Left lung (tissue), 4 donors: ENCODE measurements at regions not wholly inside any gene's neighbourhood (a gene's known extent, or its start where the extent isn't known, plus 50 kb on each side); places are given as distances from the start of the nearest gene placed in this dataset.

Source experiments
- ATAC-seq: fragments of 200-7000 bp; cut with Tn5 transposase; one replicate; pipeline ENCODE4 v1.9.1; 2020; ENCODE audit warnings: moderate library complexity
- DNase-seq, 4 donors: peaks; one replicate each; pipeline ENCODE4 v3.0.0-alpha.2; 2013 to 2020
- H3K27ac ChIP-seq, 2 donors: fragments of 200-600 bp; sonication (generic) in 1 of 2; one replicate each; pipeline versions ENCODE4 v1.5.0 to v1.8.0; 2020 to 2021
- H3K27me3 ChIP-seq, 2 donors: fragments of 200-600 bp; sonication (generic) in 1 of 2; one replicate each; pipeline versions ENCODE4 v1.5.0 to v1.8.0; 2020 to 2021
- H3K36me3 ChIP-seq, 2 donors: fragments of 200-600 bp; sonication (generic) in 1 of 2; one replicate each; pipeline versions ENCODE4 v1.5.0 to v1.8.0; 2020 to 2021
- H3K4me1 ChIP-seq, 2 donors: fragments of 200-600 bp; one replicate each; pipeline ENCODE4 v1.8.0; 2021
- H3K4me3 ChIP-seq, 2 donors: fragments of 200-600 bp; sonication (generic) in 1 of 2; one replicate each; pipeline versions ENCODE4 v1.5.0 to v1.8.0; 2020 to 2021; ENCODE audit warnings: mild to moderate bottlenecking in 1 of 2
- H3K9me3 ChIP-seq, 2 donors: fragments of 200-600 bp; sonication (generic) in 1 of 2; one replicate each; pipeline versions ENCODE4 v1.5.0 to v1.8.0; 2020 to 2021
- CTCF ChIP-seq, 2 donors: fragments of 200-600 bp; sonication (generic) in 1 of 2; IDR thresholded peaks; one replicate each; pipeline versions ENCODE4 v1.5.0 to v1.8.0; 2021; ENCODE audit warnings: antibody characterized with exemption in 2 of 2
- intact Hi-C, 2 donors: fragments of 100-400 bp; cut with DNase I; formaldehyde crosslinking; loops; one replicate each; pipeline versions ENCODE4 v1.11.2 to v1.14.2; 2022
- donor health status: DM: no; HTN: yes; CAD: no.
- donor health status: DM: no; HTN: no; CAD: no.

- DNase-seq (no peak), ATAC-seq (no peak)
- Histone ChIP-seq H3K9me3 (no peaks in the 10 kb centered on the region), H3K36me3 (no peaks in the 10 kb centered on the region), H3K4me3 (no peak overlapping the region), H3K4me1 (no peaks in the 10 kb centered on the region), H3K27me3 (no peaks in the 10 kb centered on the region), H3K27ac (no peak overlapping the region)
- no peak for TF ChIP-seq CTCF (IDR thresholded peaks at IDR 0.05)
- intact Hi-C loops, result no loop called here
Measured at GRCh38 chr5:167020418-167020817, 1271.0 kb upstream of the WWC1 start.

DNA sequence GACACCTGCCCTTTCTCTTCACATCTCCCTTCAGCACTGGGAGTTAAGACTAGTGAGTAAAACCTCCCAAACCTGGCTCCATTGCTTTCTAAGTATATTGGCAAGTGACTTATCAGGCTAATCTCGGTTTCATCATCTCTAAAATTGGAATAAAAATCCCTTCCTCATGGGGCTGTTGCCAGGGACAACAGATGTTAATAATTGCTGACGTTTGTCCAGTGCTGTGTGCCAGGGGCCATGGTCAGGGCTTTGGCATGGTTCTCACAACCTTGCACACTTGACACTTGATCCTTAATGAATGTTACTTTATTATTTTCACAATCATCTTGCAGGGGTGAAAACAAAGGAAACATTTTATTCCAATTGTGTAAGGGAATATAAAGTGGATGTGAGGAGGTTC, 1262.0 kb upstream of the WWC1 start:
- Histone ChIP-seq H3K27ac (no peak overlapping the region), H3K36me3 (no peaks in the 10 kb centered on the region), H3K27me3 (no peaks in the 10 kb centered on the region), H3K4me3 (no peak overlapping the region), H3K4me1 (no peaks in the 10 kb centered on the region), H3K9me3 (no peaks in the 10 kb centered on the region)
- DNase-seq (no peak), ATAC-seq (no peak)
- intact Hi-C loops, result no loop called here
- TF ChIP-seq CTCF (IDR thresholded peaks at IDR 0.05), result no peak

DNA sequence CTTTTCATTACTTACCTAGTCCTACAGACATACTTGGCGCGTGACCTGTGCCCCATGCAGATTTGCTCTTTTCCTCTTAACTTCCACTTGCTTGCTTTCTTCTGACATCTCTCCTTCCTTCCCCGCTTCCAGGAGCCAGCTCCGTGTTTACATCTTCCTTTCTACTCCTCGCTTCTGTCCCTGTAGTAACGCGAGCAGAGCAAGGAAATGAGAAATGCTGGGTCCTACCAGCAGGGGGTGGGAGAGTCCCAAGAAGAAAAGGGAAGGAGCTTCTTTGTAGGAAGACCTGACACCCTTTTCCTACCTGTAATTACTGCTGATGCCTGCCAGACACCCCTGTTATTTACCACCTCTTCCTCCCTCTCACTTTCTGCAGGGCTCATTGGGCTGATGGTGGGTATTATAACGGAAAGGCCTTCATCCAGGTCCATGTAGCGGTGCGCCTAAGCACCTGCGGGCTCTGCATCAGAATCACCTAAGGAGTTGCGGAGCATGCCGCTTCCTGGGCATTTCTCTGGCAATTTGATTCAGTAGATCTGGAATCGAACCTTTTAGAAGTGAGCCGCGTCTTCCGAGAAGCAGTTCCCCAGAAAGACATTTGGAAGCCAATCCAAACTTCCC, 1260.8 kb upstream of the WWC1 start:
- H3K4me3 ChIP-seq, result no peak overlapping the region
- no peaks in the 10 kb centered on the region for H3K27me3 ChIP-seq
- no peak for DNase-seq
- H3K36me3 ChIP-seq, result no peaks in the 10 kb centered on the region
- intact Hi-C loops, result no loop called here
- no peak for ATAC-seq
- H3K27ac ChIP-seq, result no peak overlapping the region
- H3K9me3 ChIP-seq, result no peaks in the 10 kb centered on the region
- TF ChIP-seq CTCF (IDR thresholded peaks at IDR 0.05), result no peak
- no peaks in the 10 kb centered on the region for H3K4me1 ChIP-seq

GRCh38 chr5:167036585-167036984, 1254.9 kb upstream of the WWC1 start:
- DNase-seq (no peak), ATAC-seq (no peak)
- intact Hi-C loops, result no loop called here
- Histone ChIP-seq H3K27ac (no peak overlapping the region), H3K4me3 (no peak overlapping the region), H3K27me3 (no peaks in the 10 kb centered on the region), H3K9me3 (no peaks in the 10 kb centered on the region), H3K4me1 (no peaks in the 10 kb centered on the region), H3K36me3 (no peaks in the 10 kb centered on the region)
- no peak for TF ChIP-seq CTCF (IDR thresholded peaks at IDR 0.05)

GRCh38 chr5:167049043-167049663, 1242.3 kb upstream of the WWC1 start:
- Histone ChIP-seq H3K4me1 (no peaks in the 10 kb centered on the region), H3K9me3 (no peaks in the 10 kb centered on the region), H3K27ac (no peak overlapping the region), H3K27me3 (no peaks in the 10 kb centered on the region), H3K4me3 (no peak overlapping the region), H3K36me3 (no peaks in the 10 kb centered on the region)
- TF ChIP-seq CTCF (IDR thresholded peaks at IDR 0.05), result peak; percentile 37 to 53
- ATAC-seq, result peak; percentile 78
- peak in 2 of 4 donors; percentile 27 to 46 for DNase-seq
- intact Hi-C loops, result no loop called here
